ENCODE measurements at regions not wholly inside any gene's neighbourhood (a gene's known extent, or its start where the extent isn't known, plus 50 kb on each side); places are given as distances from the start of the nearest gene placed in this dataset.

DNA sequence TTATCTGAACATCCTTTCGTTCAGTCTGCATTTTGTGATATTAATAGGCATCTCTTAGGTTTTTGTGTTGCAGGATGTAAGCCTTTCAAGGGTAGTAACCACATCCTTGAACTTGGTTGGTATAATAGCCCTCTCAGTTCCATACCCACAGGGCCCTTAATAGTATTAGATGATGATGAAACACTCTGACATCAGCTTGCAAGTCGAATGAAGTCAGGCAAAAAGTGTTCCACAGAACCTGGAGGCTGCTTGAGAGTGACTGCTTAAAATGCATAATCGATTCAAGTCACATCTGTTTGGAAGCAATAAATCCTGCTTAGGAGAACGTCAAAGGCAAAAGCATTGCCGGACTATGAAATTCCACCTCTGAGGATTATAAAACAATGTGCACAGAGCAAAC, 415.6 kb upstream of the KAZN start:
- Mint-ChIP-seq H3K27me3 (ENCODE audit: unreplicated experiment) (no peaks in the 10 kb centered on the region), H3K27ac (ENCODE audit: unreplicated experiment) (no peak overlapping the region), H3K4me1 (ENCODE audit: low read depth, unreplicated experiment) (peaks cover 16% of the 10 kb centered on the region), H3K4me3 (ENCODE audit: unreplicated experiment) (no peak overlapping the region), H3K36me3 (ENCODE audit: unreplicated experiment) (no peaks in the 10 kb centered on the region), H3K9me3 (ENCODE audit: unreplicated experiment) (no peaks in the 10 kb centered on the region)
- TF ChIP-seq, protein P1, sequence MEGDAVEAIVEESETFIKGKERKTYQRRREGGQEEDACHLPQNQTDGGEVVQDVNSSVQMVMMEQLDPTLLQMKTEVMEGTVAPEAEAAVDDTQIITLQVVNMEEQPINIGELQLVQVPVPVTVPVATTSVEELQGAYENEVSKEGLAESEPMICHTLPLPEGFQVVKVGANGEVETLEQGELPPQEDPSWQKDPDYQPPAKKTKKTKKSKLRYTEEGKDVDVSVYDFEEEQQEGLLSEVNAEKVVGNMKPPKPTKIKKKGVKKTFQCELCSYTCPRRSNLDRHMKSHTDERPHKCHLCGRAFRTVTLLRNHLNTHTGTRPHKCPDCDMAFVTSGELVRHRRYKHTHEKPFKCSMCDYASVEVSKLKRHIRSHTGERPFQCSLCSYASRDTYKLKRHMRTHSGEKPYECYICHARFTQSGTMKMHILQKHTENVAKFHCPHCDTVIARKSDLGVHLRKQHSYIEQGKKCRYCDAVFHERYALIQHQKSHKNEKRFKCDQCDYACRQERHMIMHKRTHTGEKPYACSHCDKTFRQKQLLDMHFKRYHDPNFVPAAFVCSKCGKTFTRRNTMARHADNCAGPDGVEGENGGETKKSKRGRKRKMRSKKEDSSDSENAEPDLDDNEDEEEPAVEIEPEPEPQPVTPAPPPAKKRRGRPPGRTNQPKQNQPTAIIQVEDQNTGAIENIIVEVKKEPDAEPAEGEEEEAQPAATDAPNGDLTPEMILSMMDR (IDR thresholded peaks at IDR 0.05; ENCODE audit: partially characterized antibody, unreplicated experiment), result no peak
- DNase-seq, result no peak

DNA sequence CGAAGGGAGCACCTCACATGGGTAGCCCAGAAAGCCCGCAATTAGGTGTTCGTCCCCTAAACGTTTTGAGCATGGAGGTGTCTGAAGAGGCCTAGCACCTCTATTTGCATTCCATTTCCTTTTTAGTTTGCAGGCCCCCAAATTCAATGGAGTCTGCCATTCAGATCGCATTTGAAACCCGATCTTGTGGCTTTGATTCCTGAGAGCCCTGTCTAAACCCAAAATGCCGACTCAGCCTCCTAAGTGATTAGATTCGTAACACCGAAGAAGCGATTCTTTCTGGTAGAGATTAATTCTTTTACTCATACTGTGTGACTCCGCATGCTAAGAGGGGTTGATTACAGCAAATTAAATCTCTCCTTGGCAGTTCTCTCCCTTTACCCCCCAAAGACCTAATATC, 415.2 kb upstream of the KAZN start:
- Mint-ChIP-seq H3K27ac (ENCODE audit: unreplicated experiment) (no peak overlapping the region), H3K4me1 (ENCODE audit: low read depth, unreplicated experiment) (peaks cover 12% of the 10 kb centered on the region), H3K27me3 (ENCODE audit: unreplicated experiment) (no peaks in the 10 kb centered on the region), H3K4me3 (ENCODE audit: unreplicated experiment) (no peak overlapping the region), H3K9me3 (ENCODE audit: unreplicated experiment) (no peaks in the 10 kb centered on the region), H3K36me3 (ENCODE audit: unreplicated experiment) (no peaks in the 10 kb centered on the region)
- DNase-seq, result no peak
- TF ChIP-seq, protein P1 (IDR thresholded peaks at IDR 0.05; ENCODE audit: partially characterized antibody, unreplicated experiment), result no peak

DNA sequence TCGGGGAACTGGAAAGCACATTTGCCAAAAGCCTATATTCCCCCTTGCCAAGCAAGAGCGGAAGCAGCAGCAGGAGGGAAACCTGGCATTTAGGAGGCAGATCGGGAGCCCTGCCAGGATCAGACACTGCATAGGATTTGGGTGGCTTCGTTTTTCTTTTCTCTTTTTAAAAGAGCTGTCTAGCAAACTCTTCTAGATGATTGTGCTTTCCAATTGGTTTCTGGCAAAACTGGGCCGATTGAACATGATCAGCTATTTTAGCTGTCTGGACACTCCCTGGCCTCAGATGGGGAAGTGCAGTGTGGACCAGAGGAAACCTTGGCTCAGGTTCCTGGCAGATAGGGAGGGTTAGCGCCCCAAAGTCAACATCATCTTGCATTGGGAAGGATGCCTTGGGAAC, 414.0 kb upstream of the KAZN start:
- H3K4me1 Mint-ChIP-seq (ENCODE audit: low read depth, unreplicated experiment), result peaks cover 12% of the 10 kb centered on the region
- H3K4me3 Mint-ChIP-seq (ENCODE audit: unreplicated experiment), result no peak overlapping the region
- no peaks in the 10 kb centered on the region for H3K9me3 Mint-ChIP-seq (ENCODE audit: unreplicated experiment)
- H3K27me3 Mint-ChIP-seq (ENCODE audit: unreplicated experiment), result no peaks in the 10 kb centered on the region
- no peaks in the 10 kb centered on the region for H3K36me3 Mint-ChIP-seq (ENCODE audit: unreplicated experiment)
- TF ChIP-seq, protein P1 (IDR thresholded peaks at IDR 0.05; ENCODE audit: partially characterized antibody, unreplicated experiment), result no peak
- H3K27ac Mint-ChIP-seq (ENCODE audit: unreplicated experiment), result no peak overlapping the region
- DNase-seq, result no peak

DNA sequence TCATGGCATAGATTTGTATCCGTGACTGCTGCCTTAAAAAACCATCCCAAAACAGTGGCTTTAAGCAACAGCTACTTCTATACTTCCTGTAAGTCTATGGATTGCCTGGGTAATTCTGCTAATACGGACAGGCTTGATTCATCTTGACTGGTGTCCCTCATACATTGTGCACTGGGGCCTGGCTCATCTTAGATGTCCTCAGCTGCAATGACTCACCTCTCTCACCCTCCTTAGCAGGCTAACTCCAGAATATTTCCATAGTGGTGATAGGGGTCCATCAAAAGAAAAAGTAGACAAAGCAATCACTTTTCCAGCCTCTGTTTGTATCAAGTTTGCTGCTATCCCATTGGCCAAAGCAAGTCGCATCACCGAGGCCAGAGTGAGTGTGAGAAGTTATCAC, 409.1 kb upstream of the KAZN start:
- no peak for DNase-seq
- Mint-ChIP-seq H3K27me3 (ENCODE audit: unreplicated experiment) (no peaks in the 10 kb centered on the region), H3K9me3 (ENCODE audit: unreplicated experiment) (no peaks in the 10 kb centered on the region), H3K4me3 (ENCODE audit: unreplicated experiment) (no peak overlapping the region), H3K27ac (ENCODE audit: unreplicated experiment) (no peak overlapping the region), H3K4me1 (ENCODE audit: low read depth, unreplicated experiment) (no peaks in the 10 kb centered on the region), H3K36me3 (ENCODE audit: unreplicated experiment) (no peaks in the 10 kb centered on the region)
- TF ChIP-seq, protein P1 (IDR thresholded peaks at IDR 0.05; ENCODE audit: partially characterized antibody, unreplicated experiment), result no peak

DNA sequence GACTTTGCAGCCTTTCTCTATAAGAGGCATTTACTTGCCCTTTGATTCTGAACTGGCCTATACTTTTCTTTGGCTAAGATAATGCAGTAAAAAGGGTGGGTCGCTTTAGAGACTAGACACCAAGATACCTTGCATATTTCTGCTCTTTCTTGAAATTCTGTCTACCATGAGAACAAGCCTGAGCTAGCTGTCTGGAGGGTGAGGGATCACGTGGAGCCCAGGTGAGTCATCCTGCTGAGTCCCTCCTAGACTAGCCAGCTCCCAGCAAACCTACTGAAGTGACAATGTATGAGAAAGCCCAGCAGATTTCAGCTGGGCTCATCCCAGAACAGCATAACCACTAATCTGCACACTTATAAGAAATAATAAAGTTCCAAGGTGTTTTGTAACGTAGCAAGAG, 408.0 kb upstream of the KAZN start:
- no peak overlapping the region for H3K4me3 Mint-ChIP-seq (ENCODE audit: unreplicated experiment)
- no peaks in the 10 kb centered on the region for H3K9me3 Mint-ChIP-seq (ENCODE audit: unreplicated experiment)
- no peaks in the 10 kb centered on the region for H3K4me1 Mint-ChIP-seq (ENCODE audit: low read depth, unreplicated experiment)
- TF ChIP-seq, protein P1 (IDR thresholded peaks at IDR 0.05; ENCODE audit: partially characterized antibody, unreplicated experiment), result no peak
- H3K36me3 Mint-ChIP-seq (ENCODE audit: unreplicated experiment), result no peaks in the 10 kb centered on the region
- no peaks in the 10 kb centered on the region for H3K27me3 Mint-ChIP-seq (ENCODE audit: unreplicated experiment)
- H3K27ac Mint-ChIP-seq (ENCODE audit: unreplicated experiment), result no peak overlapping the region
- no peak for DNase-seq

Data from glutamatergic neuron (in vitro differentiated cells).